Mesendoderm (in vitro differentiated cells): ENCODE measurements at regions not wholly inside any gene's neighbourhood (a gene's known extent, or its start where the extent isn't known, plus 50 kb on each side); places are given as distances from the start of the nearest gene placed in this dataset.

Experiments
- DNase-seq: peaks from one replicate; pipeline ENCODE4 v3.0.0; 2013
- H2AK5ac ChIP-seq: 2 replicates; pipeline ENCODE4 v1.6.1; 2013; ENCODE audit warnings: low read length, inconsistent platforms
- H2BK120ac ChIP-seq: 2 replicates; pipeline ENCODE4 v1.6.1; 2013; ENCODE audit warnings: low read depth, mild to moderate bottlenecking, low read length, moderate library complexity, mixed read lengths
- H2BK15ac ChIP-seq: replicated peaks from 2 replicates; pipeline ENCODE4 v1.6.1; 2013; ENCODE audit warnings: low read depth, mild to moderate bottlenecking, moderate library complexity
- H2BK5ac ChIP-seq: 2 replicates; pipeline ENCODE4 v1.6.1; 2013; ENCODE audit warnings: low read length, inconsistent platforms
- H3K18ac ChIP-seq: 2 replicates; pipeline ENCODE4 v1.6.1; 2013; ENCODE audit warnings: mild to moderate bottlenecking, low read length, mixed read lengths
- H3K23ac ChIP-seq: one replicate; pipeline ENCODE4 v1.6.1; 2013; ENCODE audit warnings: low read length
- H3K27ac ChIP-seq: 2 replicates; pipeline ENCODE4 v1.5.1; 2013; ENCODE audit warnings: low read depth, mild to moderate bottlenecking, inconsistent platforms, low read length, moderate library complexity
- H3K27me3 ChIP-seq: 2 replicates; pipeline ENCODE4 v1.6.1; 2013; ENCODE audit warnings: low read length, control low read depth, mild to moderate bottlenecking, inconsistent platforms; ENCODE audit not compliant: insufficient read depth, poor library complexity
- H3K36me3 ChIP-seq: 2 replicates; pipeline ENCODE4 v1.6.1; 2013; ENCODE audit warnings: low read length, inconsistent platforms; ENCODE audit not compliant: control insufficient read depth, insufficient read depth
- H3K4ac ChIP-seq: one replicate; pipeline ENCODE4 v1.6.1; 2013; ENCODE audit warnings: low read depth, mild to moderate bottlenecking, low read length, moderate library complexity
- H3K4me1 ChIP-seq: 2 replicates; pipeline ENCODE4 v1.6.1; 2013; ENCODE audit warnings: low read depth, low read length, inconsistent platforms; ENCODE audit not compliant: control insufficient read depth
- H3K4me2 ChIP-seq: 2 replicates; pipeline ENCODE4 v1.6.1; 2013; ENCODE audit warnings: low read length
- H3K4me3 ChIP-seq: 2 replicates; pipeline ENCODE4 v1.5.1; 2013; ENCODE audit warnings: mild to moderate bottlenecking, low read length
- H3K56ac ChIP-seq: one replicate; pipeline ENCODE4 v1.6.1; 2013; ENCODE audit warnings: low read length
- H3K79me1 ChIP-seq: 2 replicates; pipeline ENCODE4 v1.6.1; 2013; ENCODE audit warnings: low read length, inconsistent platforms
- H3K79me2 ChIP-seq: 2 replicates; pipeline ENCODE4 v1.6.1; 2013; ENCODE audit warnings: mild to moderate bottlenecking, low read length; ENCODE audit not compliant: control insufficient read depth, insufficient read depth
- H3K9ac ChIP-seq: 2 replicates; pipeline ENCODE4 v1.6.1; 2013; ENCODE audit warnings: low read length, inconsistent platforms
- H4K5ac ChIP-seq: one replicate; pipeline ENCODE4 v1.6.1; 2013; ENCODE audit warnings: low read length
- H4K8ac ChIP-seq: one replicate; pipeline ENCODE4 v1.6.1; 2013; ENCODE audit warnings: low read depth, mild to moderate bottlenecking, control low read depth, low read length, moderate library complexity
- WGBS: extraction: QIAGEN DNeasy Blood & Tissue Kit; methylation state at CpG from one replicate; pipeline ENCODE4 v1.1.7; 2013; ENCODE audit warnings: low lambda C conversion rate, missing lambda C conversion rate; ENCODE audit not compliant: insufficient coverage; ENCODE audit errors: extremely low coverage; 5-methylcytosine and 5-hydroxymethylcytosine counted together

DNA sequence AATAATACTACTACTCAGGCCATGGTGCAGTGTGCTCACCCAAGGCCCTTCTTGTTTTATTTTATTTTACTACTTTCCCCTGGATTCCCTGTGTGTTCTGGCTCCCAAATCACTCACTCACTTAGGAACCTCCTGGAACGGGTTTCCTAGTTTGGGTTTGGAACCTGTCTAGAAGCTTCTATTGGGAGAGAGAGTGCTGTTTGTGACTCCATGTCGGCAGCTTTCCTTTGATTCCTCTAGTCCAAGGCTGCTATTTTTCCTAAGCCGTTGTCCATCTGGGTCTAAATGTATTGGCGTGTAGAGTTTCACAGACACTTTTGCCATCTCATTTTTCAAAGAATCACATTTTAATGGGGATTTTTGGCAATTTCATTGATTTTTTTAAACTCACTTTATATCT is 70.8 kb downstream of the FOXA2 start:
- no peak overlapping the region for H2BK15ac ChIP-seq
- no peak overlapping the region for H2AK5ac ChIP-seq
- H3K27me3 ChIP-seq, result no peaks in the 10 kb centered on the region
- no peak overlapping the region for H3K56ac ChIP-seq
- no peak overlapping the region for H4K8ac ChIP-seq
- H3K4ac ChIP-seq, result no peak overlapping the region
- no peak overlapping the region for H2BK120ac ChIP-seq
- no peak overlapping the region for H3K27ac ChIP-seq
- H3K79me2 ChIP-seq, result no peaks in the 10 kb centered on the region
- H2BK5ac ChIP-seq, result no peak overlapping the region
- no peak overlapping the region for H4K5ac ChIP-seq
- no peak overlapping the region for H3K18ac ChIP-seq
- H3K4me1 ChIP-seq, result no peaks in the 10 kb centered on the region
- H3K79me1 ChIP-seq, result no peaks in the 10 kb centered on the region
- H3K4me3 ChIP-seq, result no peak overlapping the region
- no peak overlapping the region for H3K9ac ChIP-seq
- no peak overlapping the region for H3K4me2 ChIP-seq
- H3K36me3 ChIP-seq, result no peaks in the 10 kb centered on the region
- no peak overlapping the region for H3K23ac ChIP-seq
- WGBS, result no CpG with 5 or more reads among the region's 4 CpGs
- DNase-seq, result no peak

GRCh38 chr20:22512911-22513489 is 71.4 kb downstream of the FOXA2 start:
- H2BK120ac ChIP-seq, result no peak overlapping the region
- H4K5ac ChIP-seq, result no peak overlapping the region
- no peak overlapping the region for H3K9ac ChIP-seq
- H3K56ac ChIP-seq, result no peak overlapping the region
- no peak overlapping the region for H3K4ac ChIP-seq
- no peak overlapping the region for H2AK5ac ChIP-seq
- no peak overlapping the region for H3K27ac ChIP-seq
- no peaks in the 10 kb centered on the region for H3K4me1 ChIP-seq
- no CpG with 5 or more reads among the region's 1 CpG for WGBS
- no peak overlapping the region for H2BK15ac ChIP-seq
- no peak overlapping the region for H3K4me3 ChIP-seq
- no peaks in the 10 kb centered on the region for H3K36me3 ChIP-seq
- no peak overlapping the region for H3K4me2 ChIP-seq
- no peak for DNase-seq
- no peak overlapping the region for H2BK5ac ChIP-seq
- H3K79me2 ChIP-seq, result no peaks in the 10 kb centered on the region
- no peak overlapping the region for H4K8ac ChIP-seq
- H3K18ac ChIP-seq, result no peak overlapping the region
- H3K27me3 ChIP-seq, result no peaks in the 10 kb centered on the region
- no peak overlapping the region for H3K23ac ChIP-seq
- H3K79me1 ChIP-seq, result no peaks in the 10 kb centered on the region

- Histone ChIP-seq H3K79me1 (no peaks in the 10 kb centered on the region), H3K18ac (no peak overlapping the region), H2BK15ac (no peak overlapping the region), H3K36me3 (no peaks in the 10 kb centered on the region), H3K4ac (no peak overlapping the region), H3K4me1 (no peaks in the 10 kb centered on the region), H3K27me3 (no peaks in the 10 kb centered on the region), H2BK5ac (no peak overlapping the region), H3K56ac (no peak overlapping the region), H3K4me2 (no peak overlapping the region), H2BK120ac (no peak overlapping the region), H2AK5ac (no peak overlapping the region), H3K27ac (no peak overlapping the region), H4K8ac (no peak overlapping the region), H3K79me2 (no peaks in the 10 kb centered on the region), H3K4me3 (no peak overlapping the region), H4K5ac (no peak overlapping the region), H3K23ac (no peak overlapping the region), H3K9ac (no peak overlapping the region)
- DNase-seq, result no peak
- no CpG with 5 or more reads among the region's 17 CpGs for WGBS
These were observed 72.1 kb downstream of the FOXA2 start for GRCh38 chr20:22511943-22512910.

- Histone ChIP-seq H3K9ac (no peak overlapping the region), H3K27ac (no peak overlapping the region), H3K4me3 (no peak overlapping the region), H3K27me3 (no peaks in the 10 kb centered on the region), H3K4me2 (no peak overlapping the region), H3K36me3 (no peaks in the 10 kb centered on the region), H3K23ac (no peak overlapping the region), H3K56ac (no peak overlapping the region), H2BK15ac (no peak overlapping the region), H4K8ac (no peak overlapping the region), H3K4me1 (no peaks in the 10 kb centered on the region), H2BK5ac (no peak overlapping the region), H3K4ac (no peak overlapping the region), H3K18ac (no peak overlapping the region), H4K5ac (no peak overlapping the region), H3K79me2 (no peaks in the 10 kb centered on the region), H2BK120ac (no peak overlapping the region), H2AK5ac (no peak overlapping the region), H3K79me1 (no peaks in the 10 kb centered on the region)
- DNase-seq, result no peak
- WGBS, result no CpG with 5 or more reads among the region's 3 CpGs
These were observed 74.6 kb downstream of the FOXA2 start for GRCh38 chr20:22509843-22510147.

DNA sequence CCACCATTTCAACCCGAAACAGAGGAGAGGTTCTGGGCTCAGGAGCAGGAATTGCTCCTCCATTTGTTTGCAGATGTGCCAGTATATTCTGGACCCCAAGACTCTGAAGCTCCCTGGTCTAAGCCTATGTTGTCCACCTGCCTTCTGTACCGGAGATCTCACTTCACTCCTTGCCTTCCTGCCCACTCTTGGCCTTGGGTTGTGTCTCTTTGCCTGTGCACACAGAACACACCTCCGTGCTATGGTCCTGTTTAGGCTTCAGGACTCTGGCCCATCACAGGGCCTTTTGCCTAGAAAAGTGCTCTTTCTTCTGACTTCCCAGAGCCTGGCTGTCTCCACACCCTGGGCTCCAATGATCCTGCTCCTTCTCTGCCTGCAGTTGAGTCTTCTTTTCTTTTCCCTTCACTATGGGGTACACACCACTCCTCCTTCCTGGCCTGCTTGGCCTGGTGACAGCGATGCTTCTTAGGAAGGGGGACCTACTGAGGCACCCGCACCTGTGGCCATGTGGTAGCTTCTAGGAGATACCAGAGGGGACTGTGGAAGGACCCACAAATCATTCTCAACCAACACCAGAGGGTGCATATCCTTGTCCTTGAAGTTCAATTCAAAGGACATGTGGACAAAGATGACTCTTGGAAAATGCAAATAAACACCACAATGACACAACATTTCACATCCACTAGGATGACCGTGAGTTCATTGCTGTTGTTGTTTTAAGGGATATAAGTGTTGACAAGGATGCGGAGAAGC is 75.1 kb downstream of the FOXA2 start:
- Histone ChIP-seq H3K79me1 (no peaks in the 10 kb centered on the region), H2BK5ac (no peak overlapping the region), H3K23ac (no peak overlapping the region), H3K36me3 (no peaks in the 10 kb centered on the region), H2BK120ac (no peak overlapping the region), H3K27me3 (no peaks in the 10 kb centered on the region), H3K27ac (no peak overlapping the region), H3K4me1 (no peaks in the 10 kb centered on the region), H3K4ac (no peak overlapping the region), H3K9ac (no peak overlapping the region), H3K79me2 (no peaks in the 10 kb centered on the region), H3K18ac (no peak overlapping the region), H3K4me2 (no peak overlapping the region), H4K5ac (no peak overlapping the region), H2BK15ac (no peak overlapping the region), H3K4me3 (no peak overlapping the region), H2AK5ac (no peak overlapping the region), H4K8ac (no peak overlapping the region), H3K56ac (no peak overlapping the region)
- DNase-seq, result no peak
- no CpG with 5 or more reads among the region's 7 CpGs for WGBS
